ENCODE measurements at regions not wholly inside any gene's neighbourhood (a gene's known extent, or its start where the extent isn't known, plus 50 kb on each side); places are given as distances from the start of the nearest gene placed in this dataset.

GRCh38 chr1:200275816-200276453 is 133.9 kb downstream of the ZNF281 start:
- no peaks in the 10 kb centered on the region for H3K36me3 ChIP-seq
- no peak for DNase-seq
- H3K9me3 ChIP-seq, result no peaks in the 10 kb centered on the region
- TF ChIP-seq CTCF (IDR thresholded peaks at IDR 0.05) (no peak), POLR2A (IDR thresholded peaks at IDR 0.05) (no peak)
- no peak overlapping the region for H3K4me3 ChIP-seq
- H3K27ac ChIP-seq, result no peak overlapping the region
- intact Hi-C loops (cut with DNase I; ENCODE audit: low total_unique reads), result no loop called here
- no peaks in the 10 kb centered on the region for H3K27me3 ChIP-seq
- H3K4me1 ChIP-seq, result no peaks in the 10 kb centered on the region

DNA sequence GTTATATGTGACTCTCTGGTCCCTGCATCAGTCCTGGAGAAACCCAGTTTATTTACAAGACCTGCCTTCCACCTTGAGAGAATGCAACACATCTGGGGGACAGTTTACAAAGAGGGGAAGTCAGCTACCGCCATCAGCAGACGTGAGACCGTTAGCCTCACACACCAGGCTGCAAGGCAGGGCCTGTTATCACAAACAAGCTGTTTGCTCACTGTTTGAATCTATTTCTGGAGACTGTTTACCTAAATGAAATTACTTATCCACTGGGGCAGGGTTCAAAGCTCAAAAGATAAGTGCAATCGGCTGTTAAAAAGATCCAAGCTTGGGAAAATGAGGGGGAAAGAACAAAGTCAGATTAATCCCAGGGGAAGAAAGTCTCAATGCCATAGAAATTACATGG is 134.4 kb downstream of the ZNF281 start:
- Histone ChIP-seq H3K27ac (no peak overlapping the region), H3K4me3 (no peak overlapping the region), H3K4me1 (no peaks in the 10 kb centered on the region), H3K36me3 (no peaks in the 10 kb centered on the region), H3K27me3 (no peaks in the 10 kb centered on the region), H3K9me3 (no peaks in the 10 kb centered on the region)
- no peak for DNase-seq
- intact Hi-C loops (cut with DNase I; ENCODE audit: low total_unique reads), result no loop called here
- TF ChIP-seq CTCF (IDR thresholded peaks at IDR 0.05) (no peak), POLR2A (IDR thresholded peaks at IDR 0.05) (no peak)

- Histone ChIP-seq H3K9me3 (no peaks in the 10 kb centered on the region), H3K4me1 (no peaks in the 10 kb centered on the region), H3K27me3 (no peaks in the 10 kb centered on the region), H3K36me3 (no peaks in the 10 kb centered on the region), H3K4me3 (no peak overlapping the region), H3K27ac (no peak overlapping the region)
- intact Hi-C loops (cut with DNase I; ENCODE audit: low total_unique reads), result no loop called here
- TF ChIP-seq CTCF (IDR thresholded peaks at IDR 0.05), result no peak
- no peak for TF ChIP-seq POLR2A (IDR thresholded peaks at IDR 0.05)
- DNase-seq, result no peak
These were observed 135.7 kb downstream of the ZNF281 start for GRCh38 chr1:200274116-200274515.

DNA sequence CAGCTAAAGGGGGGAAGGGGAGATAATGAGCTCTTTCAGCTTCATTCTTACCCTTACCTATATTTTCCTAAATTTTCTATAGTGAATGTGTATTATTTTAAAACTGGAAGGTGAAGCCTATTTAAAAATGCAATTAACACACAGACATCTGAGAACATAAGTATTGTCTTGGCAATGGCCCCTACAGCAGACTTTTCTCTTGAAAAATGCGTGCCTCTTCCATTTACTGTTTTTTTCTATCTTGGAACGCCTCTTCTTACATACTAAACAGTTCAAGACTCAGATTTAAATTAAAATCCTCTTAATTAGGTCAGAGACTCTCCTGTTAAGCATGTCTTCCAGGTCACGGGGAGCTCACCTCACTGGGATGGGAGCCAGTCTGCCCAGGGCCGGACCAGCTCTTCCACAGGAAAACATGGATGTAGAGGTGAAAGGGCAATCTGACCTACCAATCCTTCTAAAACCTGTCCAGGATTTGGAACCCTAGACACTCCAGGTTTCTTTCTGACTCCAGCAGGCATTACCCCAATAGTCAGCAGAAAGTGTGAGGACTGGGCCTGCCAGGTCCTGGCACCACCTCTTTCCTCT is 137.3 kb downstream of the ZNF281 start:
- Histone ChIP-seq H3K27me3 (no peaks in the 10 kb centered on the region), H3K9me3 (no peaks in the 10 kb centered on the region), H3K36me3 (no peaks in the 10 kb centered on the region), H3K27ac (no peak overlapping the region), H3K4me3 (no peak overlapping the region), H3K4me1 (no peaks in the 10 kb centered on the region)
- intact Hi-C loops (cut with DNase I; ENCODE audit: low total_unique reads), result no loop called here
- TF ChIP-seq CTCF (IDR thresholded peaks at IDR 0.05) (no peak), POLR2A (IDR thresholded peaks at IDR 0.05) (no peak)
- no peak for DNase-seq

DNA sequence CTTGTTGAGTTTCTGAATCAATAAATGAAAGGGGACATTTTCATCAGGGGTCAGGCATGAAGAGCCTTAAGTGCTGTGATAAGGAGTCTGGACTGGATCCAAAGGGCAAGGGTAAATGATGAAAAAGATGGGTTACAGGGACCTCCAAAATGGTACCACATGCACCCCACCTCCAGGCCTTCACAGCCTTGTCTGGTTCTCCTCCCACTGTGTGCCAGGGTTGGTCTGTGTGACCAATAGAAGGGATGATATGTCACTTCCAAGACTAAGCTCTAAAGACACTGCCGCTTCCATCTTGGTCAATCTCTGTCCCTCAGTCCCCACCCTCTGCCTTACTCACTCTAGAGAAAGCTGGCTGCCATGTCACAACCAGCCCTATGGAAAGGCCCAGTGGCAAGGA is 140.6 kb downstream of the ZNF281 start:
- no peaks in the 10 kb centered on the region for H3K27me3 ChIP-seq
- intact Hi-C loops (cut with DNase I; ENCODE audit: low total_unique reads), result no loop called here
- no peak for DNase-seq

More for the DNA sequence above, 140.6 kb downstream of the ZNF281 start:
- no peak overlapping the region for H3K4me3 ChIP-seq
- no peaks in the 10 kb centered on the region for H3K9me3 ChIP-seq
- TF ChIP-seq POLR2A (IDR thresholded peaks at IDR 0.05), result no peak
- no peak for TF ChIP-seq CTCF (IDR thresholded peaks at IDR 0.05)
- no peak overlapping the region for H3K27ac ChIP-seq
- no peaks in the 10 kb centered on the region for H3K4me1 ChIP-seq
- H3K36me3 ChIP-seq, result no peaks in the 10 kb centered on the region

Data from uterus (tissue), 3 donors.